C4-2B (cell line): ENCODE measurements at regions not wholly inside any gene's neighbourhood (a gene's known extent, or its start where the extent isn't known, plus 50 kb on each side); places are given as distances from the start of the nearest gene placed in this dataset.

ENCODE experiments used
- ZFX ChIP-seq: fragments of 450-650 bp; IDR thresholded peaks from 2 replicates; pipeline ENCODE4 v1.6.1; 2017
- TF ChIP-seq, protein P1 (sequence below): fragments of 450-650 bp; conservative IDR thresholded peaks from 2 replicates; pipeline ENCODE4 v1.5.1; 2017; ENCODE audit warnings: mild to moderate bottlenecking

DNA sequence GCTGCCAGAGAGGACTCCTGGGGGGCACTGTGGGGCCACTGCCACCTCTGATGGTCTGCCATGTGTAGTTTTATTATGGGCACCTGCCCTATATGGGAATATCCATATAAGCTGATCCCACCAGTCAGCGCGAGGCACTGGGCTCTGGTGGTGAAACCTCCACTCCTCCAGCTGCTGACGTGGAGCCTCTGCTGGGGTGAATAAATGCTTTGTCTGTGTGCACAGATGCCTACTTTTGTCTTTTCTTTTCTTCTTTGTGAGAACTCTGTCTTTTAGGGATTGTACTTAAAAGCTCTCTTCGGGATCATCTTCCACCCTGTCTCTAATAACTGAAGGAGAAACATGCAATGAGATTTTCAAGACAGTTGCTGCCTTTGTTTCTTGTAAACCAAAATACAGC is 68.9 kb upstream of the NCK2 start:
- TF ChIP-seq, protein P1, sequence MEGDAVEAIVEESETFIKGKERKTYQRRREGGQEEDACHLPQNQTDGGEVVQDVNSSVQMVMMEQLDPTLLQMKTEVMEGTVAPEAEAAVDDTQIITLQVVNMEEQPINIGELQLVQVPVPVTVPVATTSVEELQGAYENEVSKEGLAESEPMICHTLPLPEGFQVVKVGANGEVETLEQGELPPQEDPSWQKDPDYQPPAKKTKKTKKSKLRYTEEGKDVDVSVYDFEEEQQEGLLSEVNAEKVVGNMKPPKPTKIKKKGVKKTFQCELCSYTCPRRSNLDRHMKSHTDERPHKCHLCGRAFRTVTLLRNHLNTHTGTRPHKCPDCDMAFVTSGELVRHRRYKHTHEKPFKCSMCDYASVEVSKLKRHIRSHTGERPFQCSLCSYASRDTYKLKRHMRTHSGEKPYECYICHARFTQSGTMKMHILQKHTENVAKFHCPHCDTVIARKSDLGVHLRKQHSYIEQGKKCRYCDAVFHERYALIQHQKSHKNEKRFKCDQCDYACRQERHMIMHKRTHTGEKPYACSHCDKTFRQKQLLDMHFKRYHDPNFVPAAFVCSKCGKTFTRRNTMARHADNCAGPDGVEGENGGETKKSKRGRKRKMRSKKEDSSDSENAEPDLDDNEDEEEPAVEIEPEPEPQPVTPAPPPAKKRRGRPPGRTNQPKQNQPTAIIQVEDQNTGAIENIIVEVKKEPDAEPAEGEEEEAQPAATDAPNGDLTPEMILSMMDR, result no peak
- TF ChIP-seq ZFX, result no peak
